BJ (cell line): ENCODE measurements at regions not wholly inside any gene's neighbourhood (a gene's known extent, or its start where the extent isn't known, plus 50 kb on each side); places are given as distances from the start of the nearest gene placed in this dataset.
"Not testable (repeated sequence)": the region's sequence is repeated elsewhere in the genome, so short reads cannot be mapped to it uniquely, and the experiment has no call there.

Experiments used
- CTCF ChIA-PET: fragments of 350-600 bp; formaldehyde crosslinking; extraction: SDS; loops from one replicate; lab custom pipeline; 2021; ENCODE audit warnings: antibody characterized with exemption, inconsistent platforms; lab: Yijun Ruan, JAX
- POLR2A ChIA-PET: fragments of 300-600 bp; sonication (Branson Sonifier 250); formaldehyde crosslinking; extraction: SDS; loops from one replicate; lab custom pipeline; 2021; ENCODE audit warnings: antibody characterized with exemption; lab: Charles Lee
- DNase-seq: peaks from one replicate; pipeline ENCODE4 v3.0.0-alpha.2; 2011; ENCODE audit warnings: low read depth
- H3K27me3 ChIP-seq: 2 replicates; pipeline ENCODE4 v1.6.0; 2011; ENCODE audit warnings: low read length; ENCODE audit not compliant: control insufficient read depth, insufficient read depth
- H3K36me3 ChIP-seq: 2 replicates; pipeline ENCODE4 v1.5.1; 2011; ENCODE audit warnings: low read length; ENCODE audit not compliant: control insufficient read depth, insufficient read depth
- H3K4me3 ChIP-seq: 2 replicates; pipeline ENCODE4 v1.5.1; 2011; ENCODE audit warnings: low read depth, mild to moderate bottlenecking, control low read depth, low read length
- CTCF ChIP-seq: IDR thresholded peaks from 2 replicates; pipeline ENCODE4 v1.5.1; 2011; ENCODE audit warnings: low read depth, mild to moderate bottlenecking, control low read depth, inconsistent platforms, low read length, moderate library complexity; ENCODE audit not compliant: insufficient read depth

- H3K27me3 ChIP-seq: no peaks in the 10 kb centered on the region; the same call in 1 of the 2 replicates
- DNase-seq: no peak
- H3K36me3 ChIP-seq: no peaks in the 10 kb centered on the region
- peak; percentile 26; the same call in 1 of the 2 replicates for TF ChIP-seq CTCF
- H3K4me3 ChIP-seq: no peak overlapping the region
- POLR2A ChIA-PET: no interaction called here
- CTCF ChIA-PET: interaction anchor here (1.2 to 3.1 kb wide), 3 partner anchors 11 to 542 kb away, joined by 3 to 19 read pairs (median 3); no protein-coding TSS in a partner anchor
Measured at GRCh38 chr3:39637807-39638206, 170.3 kb downstream of the MOBP start.

- DNase-seq: no peak
- no peak overlapping the region for H3K4me3 ChIP-seq
- no peaks in the 10 kb centered on the region; the same call in 1 of the 2 replicates for H3K27me3 ChIP-seq
- CTCF ChIA-PET: interaction anchor here (1.2 to 3.1 kb wide), 3 partner anchors 11 to 541 kb away, joined by 3 to 19 read pairs (median 3); no protein-coding TSS in a partner anchor
- no peak for TF ChIP-seq CTCF
- POLR2A ChIA-PET: no interaction called here
- H3K36me3 ChIP-seq: no peaks in the 10 kb centered on the region
Measured at GRCh38 chr3:39638301-39638700, 170.8 kb downstream of the MOBP start.

- DNase-seq: peak; percentile 82
- ChIA-PET POLR2A (no interaction called here), CTCF (interaction anchor here (1.7 to 3.1 kb wide), 2 partner anchors 9 to 540 kb away, joined by 3 to 19 read pairs; no protein-coding TSS in a partner anchor)
- Histone ChIP-seq H3K36me3 (no peaks in the 10 kb centered on the region), H3K4me3 (no peak overlapping the region), H3K27me3 (no peaks in the 10 kb centered on the region; the same call in 1 of the 2 replicates)
- TF ChIP-seq CTCF: no peak
Measured at GRCh38 chr3:39639344-39640236, 169.8 kb upstream of the MYRIP start.

GRCh38 chr3:39641274-39641673, 168.1 kb upstream of the MYRIP start:
- Histone ChIP-seq H3K36me3 (no peaks in the 10 kb centered on the region), H3K4me3 (no peak overlapping the region), H3K27me3 (no peaks in the 10 kb centered on the region)
- TF ChIP-seq CTCF: no peak
- ChIA-PET CTCF (interaction anchor here (0.9 to 1.6 kb wide), 3 partner anchors 11 to 538 kb away, joined by 3 to 5 read pairs (median 3); no protein-coding TSS in a partner anchor), POLR2A (no interaction called here)
- DNase-seq: no peak

- Histone ChIP-seq H3K4me3 (no peak overlapping the region), H3K36me3 (no peaks in the 10 kb centered on the region), H3K27me3 (no peaks in the 10 kb centered on the region)
- CTCF ChIA-PET: interaction anchor here (1.1 kb wide), 1 partner anchor 535 kb away, joined by 3 read pairs; no protein-coding TSS in a partner anchor
- TF ChIP-seq CTCF: no peak
- POLR2A ChIA-PET: no interaction called here
- DNase-seq: peak; percentile 80
Measured at GRCh38 chr3:39644176-39644575, 165.2 kb upstream of the MYRIP start.

- H3K4me3 ChIP-seq, H3K36me3 ChIP-seq, H3K27me3 ChIP-seq, CTCF ChIA-PET, POLR2A ChIA-PET, DNase-seq: not testable (repeated sequence)
Measured at GRCh38 chr3:39651256-39651655, 158.2 kb upstream of the MYRIP start.
